ENCODE measurements at regions not wholly inside any gene's neighbourhood (a gene's known extent, or its start where the extent isn't known, plus 50 kb on each side); places are given as distances from the start of the nearest gene placed in this dataset.

- H3K9me3 Mint-ChIP-seq: peaks cover 2% of the 10 kb centered on the region
- peaks cover 9% of the 10 kb centered on the region for H3K27me3 Mint-ChIP-seq
- H3K27ac Mint-ChIP-seq: peak overlapping the region; percentile 28
- H3K36me3 Mint-ChIP-seq: peaks cover 4% of the 10 kb centered on the region
- peaks cover 43% of the 10 kb centered on the region for H3K4me1 Mint-ChIP-seq
- DNase-seq: no peak
- H3K4me3 Mint-ChIP-seq: no peak overlapping the region
Observed at GRCh38 chr6:137700751-137701477, 166.1 kb upstream of the TNFAIP3 start.

DNA sequence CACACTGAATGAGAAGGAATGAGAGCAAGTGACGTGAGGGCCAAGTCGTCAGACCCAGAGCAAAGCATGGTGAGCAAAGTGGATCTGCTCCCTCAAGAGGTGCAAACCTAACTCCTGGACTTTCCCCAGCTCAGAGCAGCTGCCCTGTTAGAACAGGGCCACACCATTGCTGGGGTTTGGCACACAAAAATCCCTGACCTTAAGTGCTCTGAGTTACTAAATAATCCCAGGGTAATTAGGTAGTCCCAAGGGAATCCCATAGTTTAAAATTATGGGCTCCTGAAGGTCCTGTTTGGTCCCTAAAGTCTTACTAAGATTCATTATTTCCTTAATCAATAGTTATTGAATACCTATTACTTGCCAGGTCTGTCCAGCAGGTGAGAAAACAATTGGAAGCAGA lies 165.1 kb upstream of the TNFAIP3 start:
- H3K27me3 Mint-ChIP-seq: peaks cover 9% of the 10 kb centered on the region
- peaks cover 4% of the 10 kb centered on the region for H3K36me3 Mint-ChIP-seq
- no peak for DNase-seq
- no peak overlapping the region for H3K4me3 Mint-ChIP-seq
- no peak overlapping the region for H3K27ac Mint-ChIP-seq
- H3K9me3 Mint-ChIP-seq: peaks cover 2% of the 10 kb centered on the region
- H3K4me1 Mint-ChIP-seq: peaks cover 51% of the 10 kb centered on the region

- peaks cover 2% of the 10 kb centered on the region for H3K9me3 Mint-ChIP-seq
- H3K4me1 Mint-ChIP-seq: peaks cover 59% of the 10 kb centered on the region
- no peak overlapping the region for H3K27ac Mint-ChIP-seq
- H3K36me3 Mint-ChIP-seq: peaks cover 5% of the 10 kb centered on the region
- H3K4me3 Mint-ChIP-seq: no peak overlapping the region
- DNase-seq: no peak
- peaks cover 9% of the 10 kb centered on the region for H3K27me3 Mint-ChIP-seq
Observed at GRCh38 chr6:137702791-137703424, 164.2 kb upstream of the TNFAIP3 start.

DNA sequence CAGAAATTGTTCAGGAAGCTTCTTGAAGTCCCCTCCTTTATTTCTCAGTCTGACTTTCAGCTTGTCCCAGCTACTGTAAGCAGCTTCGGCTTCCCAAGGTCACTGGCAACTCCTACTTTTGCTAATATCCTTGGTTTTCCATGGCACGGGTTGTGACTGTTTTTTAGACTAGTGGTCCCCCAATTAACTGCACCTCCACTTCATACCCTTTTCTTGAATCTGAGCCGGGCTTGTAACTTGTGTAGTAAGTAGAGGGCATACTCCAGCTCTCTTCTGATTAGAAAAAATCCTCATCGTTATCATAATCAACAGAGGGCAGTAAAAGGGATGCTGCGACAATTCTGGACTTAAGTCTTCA lies 162.3 kb upstream of the TNFAIP3 start:
- Mint-ChIP-seq H3K4me3 (no peak overlapping the region), H3K27me3 (peaks cover 5% of the 10 kb centered on the region), H3K36me3 (peaks cover 9% of the 10 kb centered on the region), H3K27ac (no peak overlapping the region), H3K9me3 (peaks cover 1% of the 10 kb centered on the region), H3K4me1 (peaks cover 60% of the 10 kb centered on the region)
- DNase-seq: no peak

DNA sequence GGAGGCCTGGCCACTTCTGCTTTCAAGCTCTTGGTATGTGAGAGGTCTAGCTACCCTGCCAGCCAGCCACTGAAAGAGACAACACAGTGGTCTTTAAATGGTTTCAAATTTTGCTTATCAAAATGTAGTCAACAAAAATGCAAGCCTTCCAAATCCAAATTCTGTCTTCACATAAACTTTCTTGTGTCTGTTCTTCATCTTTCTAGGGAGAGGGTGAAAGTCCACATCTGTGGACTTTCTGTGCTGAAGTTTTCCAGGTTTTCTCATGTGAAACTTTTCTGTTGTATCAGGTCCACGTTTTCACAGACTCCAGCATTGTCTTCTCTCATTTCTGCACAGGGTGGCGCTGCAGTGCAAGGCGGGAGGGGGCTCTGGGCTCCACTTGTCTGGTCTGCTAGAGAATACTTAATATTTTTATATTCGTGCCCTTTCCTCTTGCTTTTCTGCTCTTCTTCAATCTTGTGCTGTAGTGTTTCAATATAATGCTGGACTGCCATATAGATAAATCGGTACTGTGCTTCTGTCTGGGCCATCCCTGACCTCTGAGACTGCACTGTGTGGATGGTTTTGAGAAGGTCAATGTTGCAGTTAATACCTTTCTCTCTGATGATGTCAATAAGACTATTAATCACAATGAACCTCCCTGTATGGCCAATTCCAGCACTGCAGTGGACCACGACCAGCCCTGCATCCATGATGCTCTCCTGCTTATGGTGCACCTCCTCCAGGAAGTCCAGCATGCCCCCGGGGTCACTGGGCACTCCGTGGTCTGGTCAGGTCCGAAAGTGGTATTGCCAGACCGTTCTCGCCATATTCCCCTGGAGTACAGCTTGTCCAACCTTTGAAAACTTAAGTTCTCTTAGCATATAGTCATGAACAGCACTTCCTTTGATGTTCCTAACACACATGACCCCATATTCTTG lies 161.6 kb upstream of the TNFAIP3 start:
- Mint-ChIP-seq H3K27me3 (peaks cover 5% of the 10 kb centered on the region), H3K9me3 (peaks cover 1% of the 10 kb centered on the region), H3K4me3 (no peak overlapping the region), H3K4me1 (peaks cover 64% of the 10 kb centered on the region), H3K27ac (peak overlapping the region; percentile 64), H3K36me3 (peaks cover 9% of the 10 kb centered on the region)
- DNase-seq: peak; percentile 68

DNA sequence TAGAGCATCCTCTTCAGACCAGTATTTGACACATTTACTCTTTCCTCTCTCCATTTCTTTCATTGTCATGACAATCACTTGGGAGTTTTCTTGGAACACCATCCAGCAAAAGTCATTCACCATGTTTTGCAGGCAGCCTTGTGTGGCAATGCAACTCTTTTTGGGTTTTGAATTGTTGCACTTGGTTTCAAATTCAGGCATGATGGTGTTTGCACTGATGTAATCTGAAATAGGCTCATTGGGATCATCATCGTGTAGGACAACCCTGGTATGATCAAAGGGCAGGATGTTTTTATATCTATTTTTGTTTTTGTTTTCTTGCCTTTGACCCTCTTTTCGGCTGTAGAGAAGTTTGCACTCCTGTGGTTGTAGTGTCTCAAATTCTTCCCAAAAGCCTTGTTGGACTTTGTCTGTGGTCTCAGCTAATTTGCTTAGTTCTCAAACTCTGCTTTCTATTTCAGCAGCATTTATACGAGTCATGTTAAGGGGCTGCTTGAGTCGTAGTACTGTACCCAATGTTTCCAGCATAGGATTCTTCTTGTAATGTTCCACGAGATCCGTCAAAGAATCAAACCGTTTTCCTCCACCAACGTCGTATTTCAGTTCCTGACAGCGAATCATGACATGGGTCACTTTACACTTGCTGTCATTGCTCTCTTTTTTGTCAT lies 160.8 kb upstream of the TNFAIP3 start:
- Mint-ChIP-seq H3K27ac (no peak overlapping the region), H3K4me3 (no peak overlapping the region), H3K9me3 (peaks cover 1% of the 10 kb centered on the region), H3K36me3 (peaks cover 9% of the 10 kb centered on the region), H3K27me3 (peaks cover 5% of the 10 kb centered on the region), H3K4me1 (peaks cover 59% of the 10 kb centered on the region)
- DNase-seq: no peak

GRCh38 chr6:137707038-137707589 lies 159.9 kb upstream of the TNFAIP3 start:
- Mint-ChIP-seq H3K27ac (peak overlapping the region; percentile 85), H3K36me3 (peaks cover 9% of the 10 kb centered on the region), H3K4me3 (peak overlapping the region; percentile 14), H3K4me1 (peaks cover 57% of the 10 kb centered on the region), H3K9me3 (peaks cover 6% of the 10 kb centered on the region), H3K27me3 (no peaks in the 10 kb centered on the region)
- no peak for DNase-seq

GRCh38 chr6:137707590-137708360 lies 159.3 kb upstream of the TNFAIP3 start:
- H3K4me1 Mint-ChIP-seq: peaks cover 57% of the 10 kb centered on the region
- DNase-seq: peak; percentile 68
- H3K27me3 Mint-ChIP-seq: no peaks in the 10 kb centered on the region
- peaks cover 6% of the 10 kb centered on the region for H3K9me3 Mint-ChIP-seq
- H3K4me3 Mint-ChIP-seq: peak overlapping the region; percentile 54
- H3K27ac Mint-ChIP-seq: peak overlapping the region; percentile 85
- H3K36me3 Mint-ChIP-seq: peaks cover 9% of the 10 kb centered on the region

DNA sequence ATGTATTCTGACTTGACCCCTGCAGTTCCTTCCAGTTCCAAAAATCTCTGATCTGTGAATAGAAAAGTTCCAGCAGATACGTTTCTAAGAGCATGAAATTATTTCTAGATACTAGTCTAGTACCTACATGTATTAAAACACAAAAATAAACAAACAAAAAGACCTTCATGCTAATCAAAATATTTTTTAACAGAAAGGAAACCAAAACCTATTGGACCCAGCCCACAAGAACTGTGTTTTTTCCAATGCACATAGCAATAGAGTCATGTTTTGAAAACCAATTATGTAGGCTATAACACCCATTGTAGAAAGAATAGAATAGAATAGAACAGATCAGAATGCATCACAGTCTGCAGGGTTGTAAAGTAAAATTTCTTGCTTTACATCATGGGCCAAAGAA lies 158.6 kb upstream of the TNFAIP3 start:
- no peaks in the 10 kb centered on the region for H3K27me3 Mint-ChIP-seq
- peaks cover 57% of the 10 kb centered on the region for H3K4me1 Mint-ChIP-seq
- peak overlapping the region; percentile 8 for H3K4me3 Mint-ChIP-seq
- peaks cover 6% of the 10 kb centered on the region for H3K9me3 Mint-ChIP-seq
- DNase-seq: no peak
- H3K27ac Mint-ChIP-seq: peak overlapping the region; percentile 85
- H3K36me3 Mint-ChIP-seq: peaks cover 9% of the 10 kb centered on the region

GRCh38 chr6:137709424-137710236 lies 157.4 kb upstream of the TNFAIP3 start:
- H3K9me3 Mint-ChIP-seq: peaks cover 6% of the 10 kb centered on the region
- peaks cover 9% of the 10 kb centered on the region for H3K36me3 Mint-ChIP-seq
- H3K27me3 Mint-ChIP-seq: no peaks in the 10 kb centered on the region
- peak overlapping the region; percentile 66 for H3K27ac Mint-ChIP-seq
- peaks cover 55% of the 10 kb centered on the region for H3K4me1 Mint-ChIP-seq
- no peak overlapping the region for H3K4me3 Mint-ChIP-seq
- DNase-seq: no peak

GRCh38 chr6:137711972-137712371 lies 155.1 kb upstream of the TNFAIP3 start:
- H3K36me3 Mint-ChIP-seq: peaks cover 9% of the 10 kb centered on the region
- H3K4me1 Mint-ChIP-seq: peaks cover 57% of the 10 kb centered on the region
- H3K9me3 Mint-ChIP-seq: peaks cover 6% of the 10 kb centered on the region
- no peak for DNase-seq
- no peak overlapping the region for H3K4me3 Mint-ChIP-seq
- H3K27ac Mint-ChIP-seq: no peak overlapping the region
- no peaks in the 10 kb centered on the region for H3K27me3 Mint-ChIP-seq

GRCh38 chr6:137712587-137712986 lies 154.5 kb upstream of the TNFAIP3 start:
- Mint-ChIP-seq H3K4me3 (no peak overlapping the region), H3K36me3 (peaks cover 13% of the 10 kb centered on the region), H3K27ac (no peak overlapping the region), H3K4me1 (peaks cover 58% of the 10 kb centered on the region), H3K9me3 (peaks cover 9% of the 10 kb centered on the region), H3K27me3 (no peaks in the 10 kb centered on the region)
- no peak for DNase-seq

DNA sequence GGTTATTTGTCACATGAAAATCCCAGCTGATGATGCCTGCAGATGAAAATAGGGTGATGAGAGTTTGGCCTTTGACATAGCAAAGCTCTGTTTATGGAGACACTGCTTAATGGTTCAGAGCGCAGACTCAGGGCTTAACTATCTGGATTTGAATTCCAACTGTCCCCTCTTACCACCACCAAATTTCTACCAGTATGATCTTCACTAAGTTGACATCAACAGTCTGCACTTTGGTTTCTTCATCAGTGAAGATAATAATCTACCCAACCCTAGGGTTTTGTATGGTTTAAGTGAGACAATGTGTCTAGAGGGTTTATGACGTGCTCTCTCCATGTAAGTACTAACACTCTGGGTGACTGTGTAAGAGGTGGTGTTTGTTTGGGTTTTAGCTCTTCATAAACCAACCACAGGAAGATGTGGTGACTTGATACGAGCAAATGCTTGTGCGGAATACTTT lies 151.4 kb upstream of the TNFAIP3 start:
- Mint-ChIP-seq H3K4me1 (peaks cover 36% of the 10 kb centered on the region), H3K9me3 (peaks cover 11% of the 10 kb centered on the region), H3K27ac (peak overlapping the region; percentile 55), H3K36me3 (peaks cover 7% of the 10 kb centered on the region), H3K27me3 (no peaks in the 10 kb centered on the region), H3K4me3 (no peak overlapping the region)
- no peak for DNase-seq

Measured in activated naive CD8-positive, alpha-beta T cell treated with anti-CD3 and anti-CD28 coated beads for 36 hours (primary cell).